ENCODE measurements at regions not wholly inside any gene's neighbourhood (a gene's known extent, or its start where the extent isn't known, plus 50 kb on each side); places are given as distances from the start of the nearest gene placed in this dataset.
"Not testable (repeated sequence)": the region's sequence is repeated elsewhere in the genome, so short reads cannot be mapped to it uniquely, and the experiment has no call there.

DNA sequence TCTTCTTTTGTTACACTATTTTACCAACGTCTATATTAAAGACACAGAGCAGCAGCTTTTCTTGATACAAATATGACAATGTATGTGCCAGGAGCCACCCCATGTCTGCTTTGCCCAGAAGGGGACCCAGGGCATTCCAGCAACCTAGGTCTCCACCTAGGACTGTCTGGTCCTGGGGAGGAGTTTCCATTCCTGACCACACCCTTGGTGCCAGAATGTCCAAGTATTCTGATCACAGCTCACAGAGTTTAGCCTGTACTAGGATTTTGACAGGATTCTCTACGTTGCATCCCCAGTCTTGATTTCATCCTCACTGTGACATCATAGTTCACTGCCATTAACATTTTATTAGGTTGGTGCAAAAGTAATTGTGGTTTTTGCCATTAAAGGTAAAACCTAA lies 224.7 kb downstream of the SREK1 start:
- H3K27ac ChIP-seq, result no peak overlapping the region
- no peaks in the 10 kb centered on the region for H3K9me3 ChIP-seq
- no peaks in the 10 kb centered on the region for H3K36me3 ChIP-seq
- no peak for DNase-seq
- no peak overlapping the region for H3K4me3 ChIP-seq
- no peaks in the 10 kb centered on the region for H3K27me3 ChIP-seq
- no peaks in the 10 kb centered on the region for H3K4me1 ChIP-seq
- intact Hi-C loops (cut with DNase I; ENCODE audit: low total_unique reads), result no loop called here
- TF ChIP-seq POLR2A (IDR thresholded peaks at IDR 0.05), result no peak
- TF ChIP-seq, protein P1, sequence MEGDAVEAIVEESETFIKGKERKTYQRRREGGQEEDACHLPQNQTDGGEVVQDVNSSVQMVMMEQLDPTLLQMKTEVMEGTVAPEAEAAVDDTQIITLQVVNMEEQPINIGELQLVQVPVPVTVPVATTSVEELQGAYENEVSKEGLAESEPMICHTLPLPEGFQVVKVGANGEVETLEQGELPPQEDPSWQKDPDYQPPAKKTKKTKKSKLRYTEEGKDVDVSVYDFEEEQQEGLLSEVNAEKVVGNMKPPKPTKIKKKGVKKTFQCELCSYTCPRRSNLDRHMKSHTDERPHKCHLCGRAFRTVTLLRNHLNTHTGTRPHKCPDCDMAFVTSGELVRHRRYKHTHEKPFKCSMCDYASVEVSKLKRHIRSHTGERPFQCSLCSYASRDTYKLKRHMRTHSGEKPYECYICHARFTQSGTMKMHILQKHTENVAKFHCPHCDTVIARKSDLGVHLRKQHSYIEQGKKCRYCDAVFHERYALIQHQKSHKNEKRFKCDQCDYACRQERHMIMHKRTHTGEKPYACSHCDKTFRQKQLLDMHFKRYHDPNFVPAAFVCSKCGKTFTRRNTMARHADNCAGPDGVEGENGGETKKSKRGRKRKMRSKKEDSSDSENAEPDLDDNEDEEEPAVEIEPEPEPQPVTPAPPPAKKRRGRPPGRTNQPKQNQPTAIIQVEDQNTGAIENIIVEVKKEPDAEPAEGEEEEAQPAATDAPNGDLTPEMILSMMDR (IDR thresholded peaks at IDR 0.05), result no peak

DNA sequence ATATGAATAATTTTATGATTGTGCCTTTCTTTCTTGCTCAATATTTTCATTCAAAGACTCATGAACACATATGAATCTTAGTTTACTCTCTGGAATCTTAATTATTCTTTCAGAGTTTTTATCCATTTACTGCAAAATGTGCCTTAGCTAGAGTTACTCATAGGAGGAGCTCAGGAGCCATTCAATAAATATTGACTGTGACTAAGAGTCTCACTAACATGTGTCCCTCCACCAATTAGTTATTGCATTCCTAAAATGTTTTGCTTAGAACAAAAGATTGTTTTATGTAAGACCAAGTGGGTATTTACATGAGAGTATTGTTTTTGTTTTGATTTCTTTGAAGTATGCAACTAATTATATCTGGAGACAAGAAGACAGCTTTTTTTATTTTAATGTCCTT lies 218.4 kb upstream of the MAST4 start:
- Histone ChIP-seq H3K36me3 (no peaks in the 10 kb centered on the region), H3K4me3 (no peak overlapping the region), H3K4me1 (no peaks in the 10 kb centered on the region), H3K9me3 (peaks cover 0 to 5% of the 10 kb centered on the region in 2 donors), H3K27ac (no peak overlapping the region), H3K27me3 (no peaks in the 10 kb centered on the region)
- DNase-seq, result no peak
- TF ChIP-seq, protein P1 (IDR thresholded peaks at IDR 0.05), result no peak
- TF ChIP-seq POLR2A (IDR thresholded peaks at IDR 0.05), result no peak
- intact Hi-C loops (cut with DNase I; ENCODE audit: low total_unique reads), result no loop called here

DNA sequence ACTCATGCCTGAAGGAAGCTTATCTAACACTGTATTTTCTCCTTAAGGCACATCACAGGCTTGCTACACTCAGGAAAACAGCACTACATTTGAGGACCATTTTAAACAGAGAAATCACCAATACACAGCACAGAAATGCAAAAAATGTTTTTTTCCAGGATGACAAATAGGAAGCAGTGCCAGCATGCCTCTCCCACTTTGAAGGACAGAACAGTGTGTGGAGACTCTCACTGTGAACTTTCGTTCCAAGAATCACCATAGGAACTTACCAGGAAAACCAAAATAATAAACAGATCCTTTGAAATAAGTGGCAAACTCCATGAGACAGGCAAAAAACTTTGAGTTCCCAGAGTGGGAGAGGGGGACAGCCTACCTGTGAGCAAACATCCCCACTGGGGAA lies 217.8 kb upstream of the MAST4 start:
- intact Hi-C loops (cut with DNase I; ENCODE audit: low total_unique reads), result no loop called here
- Histone ChIP-seq H3K4me3 (no peak overlapping the region), H3K9me3 (peaks cover 0 to 5% of the 10 kb centered on the region in 2 donors), H3K4me1 (no peaks in the 10 kb centered on the region), H3K27me3 (no peaks in the 10 kb centered on the region), H3K36me3 (no peaks in the 10 kb centered on the region), H3K27ac (no peak overlapping the region)
- TF ChIP-seq, protein P1 (IDR thresholded peaks at IDR 0.05), result no peak
- no peak for TF ChIP-seq POLR2A (IDR thresholded peaks at IDR 0.05)
- no peak for DNase-seq

DNA sequence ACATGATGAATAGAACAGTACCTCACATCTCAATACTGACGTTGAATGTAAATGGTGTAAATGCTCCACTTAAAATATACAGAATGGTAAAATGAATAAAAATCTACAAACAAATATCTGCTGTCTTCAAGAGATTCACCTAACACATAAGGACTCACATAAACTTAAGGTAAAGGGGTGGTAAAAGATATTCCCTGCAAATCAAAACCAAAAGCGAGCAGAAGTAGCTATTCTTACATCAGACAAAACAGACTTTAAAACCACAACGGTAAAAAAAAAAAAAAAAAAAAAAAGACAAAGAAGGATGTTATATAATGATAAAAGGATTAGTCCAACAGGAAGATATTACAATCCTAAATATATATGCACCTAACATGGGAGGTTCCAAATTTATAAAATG lies 214.0 kb upstream of the MAST4 start:
- intact Hi-C loops (cut with DNase I; ENCODE audit: low total_unique reads), result no loop called here
- no peak for DNase-seq
- H3K4me3 ChIP-seq, result no peak overlapping the region
- no peaks in the 10 kb centered on the region for H3K4me1 ChIP-seq
- TF ChIP-seq, protein P1 (IDR thresholded peaks at IDR 0.05), result no peak
- TF ChIP-seq POLR2A (IDR thresholded peaks at IDR 0.05), result no peak
- no peaks in the 10 kb centered on the region for H3K27me3 ChIP-seq
- H3K36me3 ChIP-seq, result no peaks in the 10 kb centered on the region
- H3K9me3 ChIP-seq, result peaks cover 0 to 5% of the 10 kb centered on the region in 2 donors
- no peak overlapping the region for H3K27ac ChIP-seq

DNA sequence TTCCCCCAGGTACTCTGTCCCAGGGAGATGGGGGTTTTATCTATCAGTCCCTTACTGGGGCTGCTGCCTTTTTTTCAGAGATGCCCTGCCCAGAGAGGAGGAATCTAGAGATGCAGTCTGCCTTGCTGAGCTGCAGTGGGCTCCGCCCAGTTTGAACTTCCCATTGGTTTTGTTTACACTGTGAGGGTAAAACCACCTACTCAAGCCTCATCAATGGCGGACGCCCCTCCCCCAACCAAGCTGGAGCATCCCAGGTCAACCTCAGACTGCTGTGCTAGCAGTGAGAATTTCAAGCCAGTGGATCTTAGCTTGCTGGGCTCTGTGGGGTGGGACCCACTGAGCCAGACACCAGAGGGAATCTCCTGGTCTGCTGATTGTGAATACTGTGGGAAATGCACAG lies 191.0 kb upstream of the MAST4 start:
- intact Hi-C loops (cut with DNase I; ENCODE audit: low total_unique reads); H3K4me1 ChIP-seq; H3K27me3 ChIP-seq; H3K4me3 ChIP-seq; DNase-seq; H3K36me3 ChIP-seq; H3K9me3 ChIP-seq; H3K27ac ChIP-seq: not testable (repeated sequence)

DNA sequence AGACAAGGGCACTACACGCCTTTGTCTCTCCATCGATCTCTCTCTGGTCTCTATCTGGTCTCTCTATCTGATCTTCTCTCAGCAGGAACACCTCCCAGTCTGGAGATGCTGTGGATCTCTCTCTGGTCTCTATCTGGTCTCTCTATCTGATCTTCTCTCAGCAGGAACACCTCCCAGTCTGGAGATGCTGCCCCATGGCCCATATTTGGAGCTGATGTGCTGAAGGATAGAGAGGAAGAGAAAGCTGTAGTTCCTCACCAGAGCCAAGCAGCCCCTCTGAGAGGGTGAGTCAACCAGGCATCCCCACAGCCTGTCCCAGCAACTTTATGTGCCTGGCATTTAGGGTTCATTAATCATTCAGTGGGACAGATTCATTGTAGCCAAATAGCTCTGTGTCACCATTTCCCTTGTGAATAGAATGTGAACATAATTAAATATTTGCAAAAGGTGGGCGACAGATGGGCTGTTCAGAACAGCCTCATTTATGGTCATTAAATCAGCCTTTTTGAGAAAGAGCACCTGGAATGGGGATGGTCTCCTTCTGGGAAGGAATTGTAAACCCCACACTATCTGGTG lies 189.3 kb upstream of the MAST4 start:
- H3K9me3 ChIP-seq, result no peaks in the 10 kb centered on the region
- no peak overlapping the region for H3K27ac ChIP-seq
- H3K36me3 ChIP-seq, result no peaks in the 10 kb centered on the region
- H3K4me1 ChIP-seq, result no peaks in the 10 kb centered on the region
- no peak overlapping the region for H3K4me3 ChIP-seq
- intact Hi-C loops (cut with DNase I; ENCODE audit: low total_unique reads), result no loop called here
- no peak for DNase-seq
- no peaks in the 10 kb centered on the region for H3K27me3 ChIP-seq
- TF ChIP-seq POLR2A (IDR thresholded peaks at IDR 0.05), result no peak
- TF ChIP-seq, protein P1 (IDR thresholded peaks at IDR 0.05), result no peak

Measured in uterus (tissue), 3 donors.